GM12878 (cell line): ENCODE measurements at regions not wholly inside any gene's neighbourhood (a gene's known extent, or its start where the extent isn't known, plus 50 kb on each side); places are given as distances from the start of the nearest gene placed in this dataset.

ENCODE experiments used
- ATAC-seq: fragments of 200-7000 bp; cut with Tn5 transposase; 3 replicates; pipeline ENCODE4 v1.9.1; 2020; ENCODE audit warnings: mild to moderate bottlenecking, moderate library complexity
- BruUV-seq: library from RNA; stranded (reverse); fragments of 400-500 nt; replicated peaks from 2 replicates; lab custom pipeline; 2021; lab: Mats Ljungman, UMichigan
- CTCF ChIA-PET: fragments of 300-600 bp; sonication (Branson Sonifier 250); formaldehyde crosslinking; extraction: SDS; loops from one replicate; lab custom pipeline; 2021; ENCODE audit warnings: inconsistent platforms; lab: Yijun Ruan, JAX
- POLR2A ChIA-PET: fragments of 350-600 bp; formaldehyde crosslinking; extraction: SDS; loops from one replicate; lab custom pipeline; 2021; ENCODE audit warnings: inconsistent platforms; lab: Charles Lee
- RAD21 ChIA-PET: fragments of 300-600 bp; sonication (Branson Sonifier 250); formaldehyde crosslinking; loops from one replicate; lab custom pipeline; 2023; ENCODE audit warnings: antibody characterized with exemption; ENCODE audit not compliant: unreplicated experiment; lab: Charles Lee
- SMC1A ChIA-PET: fragments of 300-600 bp; sonication (Branson Sonifier 250); formaldehyde crosslinking; loops from one replicate; lab custom pipeline; 2023; ENCODE audit not compliant: unreplicated experiment, uncharacterized antibody; lab: Charles Lee
- DNase-seq: peaks from one replicate; pipeline ENCODE4 v3.0.0-alpha.2; 2011; ENCODE audit warnings: low read depth, low spot score
- FAIRE-seq: peaks from 3 replicates; lab custom pipeline; 2011; peaks lifted over from hg19 to GRCh38; lab: Jason Lieb, UNC
- H2AFZ ChIP-seq: 2 replicates; pipeline ENCODE4 v1.6.0; 2011; ENCODE audit warnings: low read depth, low read length, control low read depth; ENCODE audit not compliant: control insufficient read depth
- H3K27ac ChIP-seq: 2 replicates; pipeline ENCODE4 v1.5.1; 2011; ENCODE audit warnings: control low read depth; ENCODE audit not compliant: control insufficient read depth, insufficient read depth
- H3K27me3 ChIP-seq, 2 experiments: replicated peaks in 1 of 2; 2 replicates each; pipeline versions ENCODE4 v1.6.0 to v1.6.1; 2011; ENCODE audit warnings: low read length in 1 of 2; ENCODE audit not compliant: control insufficient read depth in 2 of 2, insufficient read depth in 2 of 2
- H3K36me3 ChIP-seq, 2 experiments: 2 replicates each; pipeline ENCODE4 v1.5.1; 2011; ENCODE audit warnings: low read length in 1 of 2; ENCODE audit not compliant: control insufficient read depth in 2 of 2, insufficient read depth in 2 of 2
- H3K4me1 ChIP-seq: 2 replicates; pipeline ENCODE4 v1.6.1; 2011; ENCODE audit warnings: mild to moderate bottlenecking, low read length, moderate library complexity, mixed read lengths; ENCODE audit not compliant: control insufficient read depth, insufficient read depth
- H3K4me2 ChIP-seq: 2 replicates; pipeline ENCODE4 v1.6.0; 2011; ENCODE audit warnings: control low read depth; ENCODE audit not compliant: control insufficient read depth, insufficient read depth
- H3K4me3 ChIP-seq: fragments of 200-600 bp; sonication (generic); 2 replicates; pipeline ENCODE4 v1.5.1; 2016
- H3K79me2 ChIP-seq: 2 replicates; pipeline ENCODE4 v1.6.0; 2011; ENCODE audit warnings: low read length; ENCODE audit not compliant: control insufficient read depth, insufficient read depth
- H3K9ac ChIP-seq: 2 replicates; pipeline ENCODE4 v1.8.0; 2011; ENCODE audit warnings: low read length, control low read depth, mixed read lengths; ENCODE audit not compliant: control insufficient read depth, insufficient read depth
- H3K9me3 ChIP-seq: replicated peaks from 3 replicates; pipeline ENCODE4 v1.5.1; 2011; ENCODE audit warnings: mild to moderate bottlenecking, low read length; ENCODE audit not compliant: control insufficient read depth, insufficient read depth
- H4K20me1 ChIP-seq: 2 replicates; pipeline ENCODE4 v1.6.0; 2011; ENCODE audit not compliant: control insufficient read depth, insufficient read depth
- ATF2 ChIP-seq: IDR thresholded peaks from 2 replicates; pipeline ENCODE4 v1.6.1; 2012; ENCODE audit warnings: low read length, inconsistent platforms
- BRCA1 ChIP-seq: IDR thresholded peaks from 2 replicates; pipeline ENCODE4 v1.6.1; 2011; ENCODE audit warnings: low read depth, low read length, improper control_type of control experiment
- CREM ChIP-seq: IDR thresholded peaks from 2 replicates; pipeline ENCODE4 v1.6.1; 2014; ENCODE audit warnings: antibody characterized with exemption, low read depth
- ETV6 ChIP-seq, 2 experiments: fragments of 450-650 bp in 1 of 2; IDR thresholded peaks in 1 of 2; conservative IDR thresholded peaks in 1 of 2; 2 replicates each; pipeline ENCODE4 v1.6.1; 2014; ENCODE audit warnings: antibody characterized with exemption in 1 of 2, borderline replicate concordance in 1 of 2, low read depth in 1 of 2, mild to moderate bottlenecking in 1 of 2, moderate library complexity in 1 of 2
- FOXK2 ChIP-seq: fragments of 450-650 bp; IDR thresholded peaks from 2 replicates; pipeline ENCODE4 v1.6.1; 2017; ENCODE audit warnings: mild to moderate bottlenecking, moderate library complexity
- NBN ChIP-seq: fragments of 450-650 bp; IDR thresholded peaks from 2 replicates; pipeline ENCODE4 v1.6.1; 2016
- NR2C2 ChIP-seq: IDR thresholded peaks from 2 replicates; pipeline ENCODE4 v1.6.1; 2011; ENCODE audit warnings: borderline replicate concordance, low read depth; ENCODE audit not compliant: control insufficient read depth, insufficient read length
- POU2F2 ChIP-seq: IDR thresholded peaks from 3 replicates; pipeline ENCODE4 v1.6.1; 2011; ENCODE audit warnings: low read depth, mild to moderate bottlenecking, low read length, borderline replicate concordance
- RBBP5 ChIP-seq: fragments of 200-600 bp; sonication (generic); conservative IDR thresholded peaks from 2 replicates; pipeline ENCODE4 v1.6.1; 2016
- SP1 ChIP-seq: IDR thresholded peaks from one replicate; pipeline ENCODE4 v1.6.1; 2011; ENCODE audit warnings: low read depth, low read length
- SREBF2 ChIP-seq: IDR thresholded peaks from 2 replicates; pipeline ENCODE4 v1.6.1; 2012; ENCODE audit warnings: mild to moderate bottlenecking, low read length
- TARDBP ChIP-seq: IDR thresholded peaks from 2 replicates; pipeline ENCODE4 v1.6.1; 2016; ENCODE audit warnings: borderline replicate concordance
- TCF3 ChIP-seq: IDR thresholded peaks from 2 replicates; pipeline ENCODE4 v1.6.1; 2012; ENCODE audit warnings: low read depth, mild to moderate bottlenecking, low read length, borderline replicate concordance; ENCODE audit not compliant: insufficient read depth
- ZBTB33 ChIP-seq: fragments of 450-650 bp; IDR thresholded peaks from 2 replicates; pipeline ENCODE4 v1.6.1; 2017; ENCODE audit warnings: mild to moderate bottlenecking
- ZSCAN29 ChIP-seq: fragments of 450-650 bp; IDR thresholded peaks from 2 replicates; pipeline ENCODE4 v1.6.1; 2017; ENCODE audit warnings: mild to moderate bottlenecking, moderate library complexity
- WGBS: methylation state at CpG from one replicate; pipeline ENCODE4 v1.1.6; 2016; ENCODE audit warnings: low lambda C conversion rate; ENCODE audit not compliant: insufficient replicate concordance, insufficient coverage; ENCODE audit errors: missing lambda C conversion rate; 5-methylcytosine and 5-hydroxymethylcytosine counted together
- in situ Hi-C: fragments of 300-500 bp; cut with MboI; formaldehyde crosslinking; loops from 9 replicates; pipeline ENCODE4 v1.14.3; 2018; ENCODE audit warnings: mixed read lengths
- intact Hi-C: fragments of 100-400 bp; cut with micrococcal nuclease; formaldehyde crosslinking; loops from one replicate; pipeline ENCODE4 v1.14.2; 2022; ENCODE audit not compliant: unreplicated experiment

GRCh38 chr13:47081246-47081645, 184.4 kb upstream of the HTR2A start:
- no peak for FAIRE-seq
- no peak overlapping the region for H2AFZ ChIP-seq
- ChIA-PET POLR2A (no interaction called here), CTCF (interaction anchor here (1.3 kb wide), 1 partner anchor 89 kb away, joined by 3 read pairs; no protein-coding TSS in a partner anchor)
- in situ Hi-C loops: no loop called here
- no peaks in the 10 kb centered on the region for H3K4me1 ChIP-seq
- TF ChIP-seq ZBTB33: no peak
- no peak for TF ChIP-seq ETV6 (conservative IDR thresholded peaks at IDR 0.05 in 1 of 2, IDR thresholded peaks at IDR 0.05 in 1 of 2; ENCODE audit: borderline replicate concordance in 1 of 2, low read depth in 1 of 2)
- no peak for TF ChIP-seq ATF2
- no peak for TF ChIP-seq CREM
- no peak for TF ChIP-seq ZSCAN29
- no peak for TF ChIP-seq SP1
- no peak for TF ChIP-seq BRCA1
- TF ChIP-seq FOXK2: no peak
- TF ChIP-seq TCF3: no peak
- TF ChIP-seq TARDBP: no peak
- no peak for TF ChIP-seq RBBP5
- TF ChIP-seq POU2F2: no peak
- no peak for TF ChIP-seq NBN
- no peak for TF ChIP-seq SREBF2
- no peak for TF ChIP-seq NR2C2
- TF ChIP-seq, all 136 proteins: peak for 0
- Histone ChIP-seq H3K79me2 (no peaks in the 10 kb centered on the region), H3K9me3 (no peaks in the 10 kb centered on the region), H3K27me3 (no peaks in the 10 kb centered on the region), H3K4me3 (no peak overlapping the region), H3K9ac (no peak overlapping the region), H3K27ac (no peak overlapping the region), H3K4me2 (no peak overlapping the region), H3K36me3 (no peaks in the 10 kb centered on the region), H4K20me1 (no peaks in the 10 kb centered on the region)
- RAD21 ChIA-PET: no interaction called here
- ATAC-seq (no peak), DNase-seq (no peak)
- 55% methylated on average over 7 of the region's 7 CpGs for WGBS
- SMC1A ChIA-PET: interaction anchor here (1.0 kb wide), 1 partner anchor 120 kb away, joined by 3 read pairs; no protein-coding TSS in a partner anchor
- no TSS peak for BruUV-seq
- intact Hi-C loops: no loop called here
